Hindlimb muscle (tissue), 1 donor: ENCODE measurements at regions not wholly inside any gene's neighbourhood (a gene's known extent, or its start where the extent isn't known, plus 50 kb on each side); places are given as distances from the start of the nearest gene placed in this dataset.
A peak's percentile ranks its signal among the peaks of the same experiment; 100 is the strongest.

Experiments used
- DNase-seq: peaks from one replicate; pipeline ENCODE4 v3.0.0-alpha.2; 2013

DNA sequence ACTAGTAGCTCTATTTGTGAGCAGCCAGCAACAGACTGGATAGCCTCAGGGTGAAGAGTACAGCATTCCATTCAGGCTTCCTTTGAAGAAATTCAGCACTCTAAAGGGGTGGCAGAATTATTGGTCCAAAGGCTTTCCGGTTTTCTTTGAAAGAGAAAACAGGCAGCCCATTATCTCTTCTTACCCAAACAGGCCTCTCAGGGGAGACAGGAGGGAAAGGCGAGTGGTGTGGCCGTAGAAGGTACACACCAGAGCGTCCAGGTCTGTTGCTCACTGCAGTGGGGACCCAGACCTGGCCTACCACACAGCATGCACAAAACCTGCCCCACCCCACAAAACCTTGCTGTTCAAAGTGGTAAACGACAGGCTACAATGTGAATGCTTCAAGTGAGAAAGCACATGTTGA is 83.3 kb downstream of the ZNF608 start:
- DNase-seq: no peak

DNA sequence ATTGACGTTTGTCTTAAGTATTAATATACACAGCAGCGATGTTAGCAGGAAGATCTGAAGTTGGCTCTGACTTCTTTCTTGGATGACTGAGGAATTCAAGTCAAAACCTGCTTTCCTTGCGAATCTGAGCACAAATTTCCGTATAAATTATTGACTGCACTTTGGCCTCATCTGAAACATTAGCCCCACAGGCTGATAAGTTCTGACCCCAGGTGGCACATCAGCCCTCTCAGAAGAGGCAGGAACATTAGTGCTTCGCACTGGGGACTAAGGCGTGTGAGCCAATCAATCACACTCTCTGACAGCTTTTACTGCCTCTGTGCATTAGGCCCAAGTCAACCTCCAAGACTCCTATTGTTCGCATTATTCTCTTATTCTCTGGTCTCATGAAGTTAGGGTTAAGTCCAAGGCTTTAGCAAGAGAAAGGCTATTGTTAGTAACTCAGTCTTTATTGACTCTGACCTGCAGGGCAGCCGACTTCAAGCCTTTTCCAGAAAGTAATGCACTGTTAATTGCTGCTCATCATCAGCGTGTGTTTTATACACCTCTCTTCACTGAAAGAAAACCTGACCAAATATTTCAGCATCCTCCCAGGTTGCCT is 84.2 kb downstream of the ZNF608 start:
- no peak for DNase-seq

DNA sequence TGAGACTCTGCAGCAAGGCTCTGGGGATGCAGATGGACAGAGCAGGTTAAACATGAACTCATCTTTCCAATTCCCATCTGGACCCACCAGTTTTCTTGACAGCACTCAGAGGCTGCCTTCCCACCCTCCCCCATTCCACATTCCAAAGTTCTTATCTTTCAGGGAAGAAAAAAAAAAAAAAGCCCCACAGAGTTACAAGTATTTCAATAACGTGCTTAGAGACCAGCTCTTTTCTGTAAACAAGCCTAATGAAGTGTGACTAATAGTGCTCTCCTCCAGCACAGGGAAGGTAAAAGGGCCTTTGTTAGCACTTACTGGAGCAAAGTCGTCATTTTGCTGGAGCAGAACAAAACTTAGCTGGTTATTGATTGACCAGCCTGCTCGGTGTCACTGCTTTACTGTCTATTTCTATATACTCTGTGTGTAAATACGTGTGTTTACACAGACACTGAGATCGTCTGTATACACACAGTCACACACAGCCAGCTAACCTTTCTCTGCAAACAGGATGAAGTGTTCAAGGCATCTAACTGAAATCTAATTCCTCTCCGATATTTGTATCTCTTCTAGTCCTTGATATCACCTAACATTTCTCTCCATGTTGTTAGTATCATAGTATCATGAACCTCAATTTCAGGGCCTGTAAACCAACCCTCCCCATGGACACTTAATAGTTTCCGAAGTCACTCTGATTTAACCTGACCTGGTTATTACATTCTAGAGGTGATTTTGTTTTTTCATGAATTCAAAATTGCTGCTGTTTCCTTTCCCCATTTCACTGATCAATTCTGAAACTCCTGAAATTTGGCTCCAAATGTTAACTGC is 84.9 kb downstream of the ZNF608 start:
- no peak for DNase-seq

DNA sequence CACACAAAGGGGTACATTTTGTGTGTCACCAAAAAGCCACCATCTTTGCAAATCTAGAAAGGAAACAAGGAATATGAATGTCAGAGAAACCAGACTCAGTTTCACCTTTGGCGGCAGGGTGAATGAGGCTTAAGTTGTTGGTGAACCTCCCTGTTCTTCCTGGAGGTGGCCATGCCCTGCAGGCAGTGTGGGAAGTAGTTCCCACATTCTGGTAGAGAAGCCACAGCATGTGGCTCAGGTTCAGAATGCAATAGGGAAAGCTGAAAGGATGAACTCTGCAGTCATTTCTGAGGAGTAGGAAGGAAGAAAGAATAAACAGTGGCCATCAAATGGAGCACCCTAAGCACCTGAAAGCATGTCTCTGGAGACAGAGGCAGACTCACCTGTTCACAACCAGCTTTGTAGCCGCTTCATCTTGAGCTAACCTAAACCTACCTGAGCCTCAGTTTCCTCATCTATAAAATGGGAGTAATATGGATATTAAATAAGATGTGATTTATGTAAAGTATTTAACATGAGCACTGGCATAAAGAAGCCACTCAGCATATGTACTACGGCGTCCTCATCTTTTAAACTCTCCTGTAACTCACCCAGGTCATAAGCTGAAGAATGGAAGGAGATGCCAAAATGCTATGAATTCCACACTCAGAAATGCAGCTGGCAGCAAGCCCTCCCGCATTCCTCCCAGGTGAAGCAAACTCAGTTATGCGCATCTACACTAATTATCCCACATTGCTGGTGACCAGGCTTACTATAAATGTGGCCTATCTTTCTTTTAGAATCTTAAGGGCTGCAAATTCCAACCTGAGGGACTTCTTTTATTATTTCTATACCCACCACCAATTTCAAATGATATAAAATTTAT is 86.0 kb downstream of the ZNF608 start:
- no peak for DNase-seq

DNA sequence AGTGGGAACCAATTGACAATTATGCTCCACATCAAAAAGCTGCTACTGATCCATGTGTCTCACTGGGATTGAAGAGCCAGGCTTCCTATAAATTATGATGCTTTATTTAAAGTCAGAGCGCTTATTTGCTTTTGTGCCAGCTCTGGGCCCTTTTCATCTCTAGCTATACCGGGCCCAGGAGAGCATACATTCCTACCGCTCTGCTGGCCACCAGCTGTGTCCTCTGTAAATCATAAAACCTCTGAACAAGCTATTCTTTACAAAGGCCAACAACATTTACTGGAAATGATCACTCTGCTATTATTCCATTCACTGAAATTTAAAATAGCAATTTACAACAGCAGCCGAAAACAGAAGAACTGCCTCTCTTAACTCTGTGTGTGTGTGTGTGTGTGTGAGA is 86.6 kb downstream of the ZNF608 start:
- no peak for DNase-seq

DNA sequence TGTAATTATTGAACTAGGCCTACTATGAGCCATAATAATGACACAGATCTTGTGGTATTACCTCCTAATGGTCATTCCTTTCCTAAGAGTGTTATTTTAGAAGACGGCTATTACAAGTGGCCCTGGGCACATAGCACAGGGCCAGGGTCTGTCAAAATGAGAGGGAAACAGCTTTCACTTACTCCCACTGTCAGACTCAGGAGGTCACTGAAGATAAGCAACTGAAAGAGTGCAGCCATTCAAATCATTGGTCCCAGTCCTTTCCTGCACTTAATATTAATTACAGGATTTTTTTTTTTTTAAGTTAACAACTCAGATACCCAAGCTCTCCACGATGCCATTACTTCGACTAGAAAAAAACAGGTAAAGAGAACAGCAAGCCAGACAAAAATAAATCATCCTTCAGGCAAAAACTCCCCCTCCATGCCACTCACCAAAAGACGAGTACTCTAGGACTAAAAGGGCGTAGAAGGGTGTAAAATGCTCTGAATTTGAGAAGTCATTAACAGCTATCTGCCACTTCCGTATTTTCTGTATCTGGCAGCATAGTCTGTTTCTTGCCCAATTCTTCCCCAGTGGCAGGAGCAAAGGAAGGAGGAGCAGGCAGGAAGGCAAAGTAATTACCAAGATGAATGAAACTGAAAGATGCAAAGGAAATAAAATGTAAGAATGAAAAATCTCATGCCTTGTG is 87.4 kb downstream of the ZNF608 start:
- no peak for DNase-seq

DNA sequence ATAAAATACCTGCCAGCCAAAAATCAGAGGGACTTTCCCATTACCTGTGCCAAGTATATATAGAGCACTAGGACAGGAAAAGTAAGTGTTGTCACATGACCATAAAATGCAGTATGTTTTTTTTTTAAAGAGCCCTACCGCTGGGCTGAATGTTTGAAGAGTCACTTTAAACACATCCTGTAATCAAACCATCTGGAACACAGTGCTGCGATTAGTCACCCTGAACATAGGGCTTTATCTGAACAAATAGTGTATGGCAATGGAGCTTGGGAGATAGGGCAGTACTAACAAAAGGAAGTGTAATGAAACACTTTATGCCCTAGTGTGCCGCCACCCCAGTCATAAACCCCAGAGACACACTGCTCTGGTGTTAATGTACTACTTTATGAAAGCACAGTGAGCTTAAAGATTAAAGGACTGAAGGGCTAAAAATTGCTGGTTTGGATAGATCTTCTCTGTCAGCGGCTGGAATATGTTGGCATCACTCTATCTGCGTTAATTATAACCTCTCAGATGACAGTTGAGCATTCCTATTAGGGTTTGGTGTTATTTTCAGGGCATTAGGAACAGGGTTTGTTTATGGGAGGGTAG is 90.4 kb downstream of the ZNF608 start:
- DNase-seq: no peak

DNA sequence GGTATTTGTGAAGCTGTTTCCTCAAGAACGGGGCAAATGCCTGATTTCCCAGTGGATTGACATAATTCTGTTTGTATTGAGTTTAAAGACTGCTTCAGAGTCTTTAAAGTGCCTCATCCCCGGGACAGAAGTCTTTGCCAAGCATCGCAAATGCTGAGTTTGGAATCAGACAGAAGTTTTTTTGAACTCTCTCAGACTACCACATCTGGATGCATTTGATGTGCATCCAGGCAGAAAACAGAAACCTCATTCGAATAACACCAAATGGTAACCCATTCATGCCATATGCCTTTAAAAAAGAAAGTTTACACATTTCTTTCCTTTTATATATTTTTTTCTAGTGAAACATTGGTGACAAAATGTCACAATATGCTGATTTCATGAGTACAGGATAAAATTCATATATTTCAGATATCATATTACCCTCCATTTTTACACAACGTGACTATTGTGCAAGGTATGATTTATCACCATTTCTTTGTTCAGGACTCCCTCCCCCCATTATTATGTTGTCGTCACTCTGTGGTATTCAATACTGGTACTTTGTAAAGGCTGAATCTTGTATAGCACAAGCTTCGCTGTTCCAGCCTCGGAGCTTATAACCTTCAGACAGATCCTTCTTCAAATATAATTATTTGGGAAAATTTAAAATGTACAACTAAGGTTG is 91.1 kb downstream of the ZNF608 start:
- DNase-seq: peak; percentile 61

DNA sequence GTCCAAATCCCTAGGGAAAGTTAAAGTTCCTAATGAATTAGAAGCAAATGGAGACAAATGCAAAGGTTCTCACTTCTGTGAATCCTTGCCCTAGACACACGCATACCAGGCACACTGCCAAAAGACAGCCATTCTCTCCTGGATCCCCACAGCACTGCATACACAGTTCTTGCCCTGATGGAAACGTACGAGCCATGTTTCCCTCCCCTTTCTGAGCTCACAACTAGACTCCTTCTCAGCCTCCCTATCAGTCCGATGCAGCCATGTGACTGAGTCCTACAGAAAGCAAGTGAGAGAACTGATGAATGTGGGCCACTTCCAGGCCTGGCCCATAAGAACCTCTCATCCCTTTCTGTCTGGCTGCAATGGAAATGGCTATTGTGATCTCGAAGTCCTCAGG is 92.0 kb downstream of the ZNF608 start:
- no peak for DNase-seq

DNA sequence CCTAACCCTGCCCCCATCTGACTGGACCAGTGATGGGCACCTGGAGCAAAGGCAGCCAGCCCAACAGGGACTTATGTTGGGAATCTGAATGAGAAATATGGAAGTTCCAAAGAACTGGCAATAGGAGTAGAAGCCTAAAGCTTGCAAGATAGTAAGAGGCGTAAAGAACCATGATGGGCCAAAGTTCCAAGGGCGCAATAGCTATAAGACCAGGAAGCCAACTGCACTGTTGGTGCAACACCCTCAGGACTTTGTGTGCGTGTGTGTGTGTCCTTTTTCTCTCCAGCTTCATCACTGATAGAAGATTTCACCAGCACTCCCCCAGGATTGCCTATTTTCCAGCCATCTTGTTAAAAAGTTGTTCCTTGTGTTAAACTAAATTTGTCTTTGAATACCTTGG is 92.8 kb downstream of the ZNF608 start:
- no peak for DNase-seq

DNA sequence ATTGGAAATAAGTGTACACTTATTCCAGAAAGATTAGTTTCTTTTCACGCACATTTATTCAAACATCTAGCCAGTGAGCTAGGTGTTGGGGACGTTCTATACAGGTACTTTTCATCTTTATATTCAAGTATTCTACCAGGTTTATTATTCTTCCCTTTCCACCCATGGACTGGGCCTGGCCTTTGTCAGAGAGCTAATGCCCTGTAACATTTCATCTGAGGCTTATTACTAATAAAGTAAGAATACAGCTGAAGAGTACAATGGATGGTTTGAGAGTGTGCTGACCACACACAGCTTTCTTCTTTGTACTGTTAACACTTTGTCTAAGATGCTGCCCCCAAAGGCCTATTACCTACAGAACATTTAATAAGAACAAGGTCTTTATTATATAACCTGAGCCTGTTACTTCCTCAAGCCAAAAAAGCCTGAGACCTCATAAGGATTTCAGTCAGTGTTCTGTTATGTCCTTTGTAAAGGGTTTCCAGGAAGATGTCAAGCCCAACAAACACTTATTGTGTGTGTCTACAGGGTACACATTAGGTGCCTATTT is 93.5 kb downstream of the ZNF608 start:
- DNase-seq: no peak

DNA sequence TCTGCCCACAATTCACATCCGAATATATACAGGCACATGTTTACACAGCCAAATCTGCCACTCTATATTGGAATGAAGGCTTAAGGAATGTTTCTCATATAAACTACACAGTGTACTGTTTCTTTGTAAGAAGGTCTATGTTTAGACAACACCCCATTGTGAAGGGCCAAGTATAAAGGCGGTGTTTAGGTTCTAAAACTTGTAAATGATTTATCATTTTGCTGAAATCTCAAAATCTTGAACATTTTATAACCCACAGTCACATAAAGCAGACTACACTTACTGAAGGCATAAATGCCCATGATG is 94.0 kb downstream of the ZNF608 start:
- DNase-seq: no peak

DNA sequence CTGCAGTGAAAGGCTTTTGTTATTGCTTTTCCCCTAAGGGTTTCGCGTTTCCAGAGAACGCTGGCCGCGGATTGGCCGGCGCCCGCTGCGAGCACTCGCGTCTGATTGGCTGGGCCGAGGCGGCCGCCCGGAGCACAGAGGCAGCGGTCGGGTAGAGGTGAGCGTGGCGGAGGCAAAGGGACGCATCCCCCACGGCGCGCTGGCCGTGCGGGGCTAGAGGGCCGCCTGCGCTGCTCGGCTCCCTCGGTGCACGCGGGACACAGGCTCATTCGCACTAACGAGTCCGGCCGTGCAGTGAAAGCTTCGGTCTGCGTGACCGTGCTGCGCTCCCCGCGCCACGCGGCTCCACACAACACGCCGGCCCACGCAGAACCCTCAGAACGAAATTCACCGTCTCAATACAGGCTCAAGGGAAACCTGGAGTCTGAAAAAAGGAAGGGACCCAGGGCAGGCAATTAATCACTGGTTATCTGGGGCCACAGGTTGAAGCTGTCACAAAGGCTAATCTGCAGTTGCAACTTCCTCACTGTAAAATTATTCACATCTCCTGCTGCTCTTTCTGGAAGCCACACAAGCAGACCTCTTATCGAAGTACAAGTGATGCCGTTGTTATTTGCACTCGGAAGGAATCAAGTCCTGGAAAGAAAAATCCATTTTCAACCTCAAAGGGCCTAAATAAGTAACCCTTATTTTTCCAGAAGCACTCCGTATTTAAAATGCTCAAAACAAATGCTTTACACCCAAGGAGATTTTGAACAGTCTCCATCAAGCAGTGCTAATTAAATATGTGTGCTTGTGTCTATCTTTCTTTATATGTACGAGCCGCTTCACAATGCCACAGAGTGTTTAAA is 94.6 kb downstream of the ZNF608 start:
- DNase-seq: peak; percentile 90

DNA sequence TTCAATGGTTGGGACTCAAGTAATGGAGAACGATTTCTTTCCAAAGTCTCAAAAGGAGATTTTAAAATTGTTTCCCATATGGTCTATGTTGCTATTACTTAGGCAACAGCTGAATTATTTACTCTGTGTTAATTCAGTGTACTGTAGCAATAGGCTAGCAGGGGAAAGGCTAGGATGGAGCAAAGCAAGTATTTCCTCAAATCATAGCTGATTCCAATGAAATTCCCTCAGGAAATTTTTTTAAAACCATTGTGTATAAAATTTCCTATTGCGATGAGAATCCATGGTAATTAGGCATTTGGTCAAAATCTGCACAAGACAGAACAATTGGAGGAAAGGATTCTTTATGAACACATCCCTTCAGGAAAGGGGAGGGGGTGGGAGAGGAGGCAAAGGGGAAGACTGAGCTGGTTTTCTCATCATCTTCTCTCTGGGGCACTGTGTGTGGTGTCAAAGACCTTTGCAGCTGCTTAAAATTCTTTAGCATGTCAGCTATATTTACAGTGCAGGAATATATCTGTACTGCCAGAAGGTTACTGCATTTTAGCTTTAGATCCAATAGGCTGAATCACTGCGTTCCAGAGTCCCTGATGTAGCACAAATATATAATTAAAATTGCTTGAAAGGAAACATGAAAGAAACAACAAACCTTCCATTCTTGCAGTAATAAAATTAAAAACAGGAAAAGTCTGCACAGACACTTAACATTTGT is 95.3 kb downstream of the ZNF608 start:
- peak; percentile 88 for DNase-seq

DNA sequence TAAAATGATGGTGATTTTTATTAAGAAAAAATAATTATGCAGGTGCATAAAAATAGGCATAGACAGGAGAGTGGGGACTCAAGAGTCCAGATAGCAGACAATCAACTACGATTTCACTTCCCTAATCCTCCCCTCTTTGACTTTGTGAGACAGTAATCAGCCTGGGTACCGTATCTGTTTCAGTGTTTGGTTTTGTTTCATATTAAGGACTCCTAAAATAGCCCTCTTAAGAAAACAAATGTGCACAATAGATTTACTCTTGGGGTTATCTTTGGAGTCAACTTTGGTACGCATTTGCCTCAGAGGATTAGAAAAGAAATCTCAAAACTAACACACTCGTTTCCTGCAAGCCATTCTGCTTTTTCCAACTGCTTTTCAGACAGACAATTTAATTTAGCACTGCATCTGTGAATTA is 96.3 kb downstream of the ZNF608 start:
- no peak for DNase-seq

DNA sequence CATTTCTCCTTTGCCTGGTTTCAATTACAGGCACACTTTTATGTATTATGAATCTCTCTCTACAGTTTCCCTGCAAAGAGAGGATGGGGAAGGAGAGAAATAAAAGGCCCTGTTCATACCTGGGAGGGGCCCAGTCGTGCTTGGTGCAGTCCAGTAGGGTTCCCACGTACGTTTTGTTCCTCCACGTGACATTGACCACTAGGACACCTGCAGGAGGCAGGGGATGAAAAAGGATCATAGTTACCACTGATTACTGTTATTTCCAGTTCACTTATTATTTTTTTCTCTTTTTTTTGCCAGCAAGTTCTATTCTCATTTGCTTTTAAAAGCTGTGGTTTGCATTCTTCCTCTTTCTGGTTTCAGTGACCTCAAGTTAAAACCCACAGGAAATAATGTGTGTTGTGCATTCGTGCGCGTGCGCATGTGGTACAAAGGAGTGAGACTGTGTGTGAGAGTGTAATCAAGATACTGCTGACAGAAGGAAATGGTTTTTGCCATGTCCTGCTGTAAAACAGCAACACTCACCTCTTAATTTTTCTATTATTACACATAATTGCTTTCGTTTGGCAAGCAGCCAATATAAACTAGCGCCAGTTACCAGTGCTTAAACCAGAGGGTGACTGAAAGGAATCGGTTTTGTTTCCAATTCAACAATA is 96.8 kb downstream of the ZNF608 start:
- peak; percentile 59 for DNase-seq

DNA sequence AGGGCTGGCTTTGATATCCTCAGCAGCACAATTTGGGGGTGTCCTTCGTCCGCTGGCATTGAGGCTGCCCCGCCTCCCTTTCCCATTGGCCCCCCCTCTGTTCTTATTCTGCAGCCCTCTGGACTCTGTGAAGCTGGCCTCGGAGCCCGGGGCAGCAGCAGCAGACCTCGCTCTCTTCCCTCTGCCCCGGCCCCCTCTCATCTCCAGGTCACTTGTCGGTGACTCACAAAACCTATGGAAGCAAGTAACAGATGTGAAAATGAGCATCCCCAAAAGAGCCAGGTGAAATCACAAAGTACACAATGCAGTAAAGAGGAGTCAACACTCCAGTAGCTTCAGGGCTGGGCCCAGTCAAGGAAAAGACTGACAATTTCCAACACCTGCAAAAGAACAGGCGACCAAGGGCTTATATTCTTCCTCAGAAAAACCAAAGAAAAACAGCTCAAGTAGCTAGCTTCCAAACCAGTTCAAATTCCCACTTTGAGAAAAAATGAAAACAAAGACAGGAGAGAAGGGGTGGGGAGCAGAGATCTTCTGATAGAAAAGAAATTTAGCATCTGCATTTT is 97.5 kb downstream of the ZNF608 start:
- DNase-seq: no peak

DNA sequence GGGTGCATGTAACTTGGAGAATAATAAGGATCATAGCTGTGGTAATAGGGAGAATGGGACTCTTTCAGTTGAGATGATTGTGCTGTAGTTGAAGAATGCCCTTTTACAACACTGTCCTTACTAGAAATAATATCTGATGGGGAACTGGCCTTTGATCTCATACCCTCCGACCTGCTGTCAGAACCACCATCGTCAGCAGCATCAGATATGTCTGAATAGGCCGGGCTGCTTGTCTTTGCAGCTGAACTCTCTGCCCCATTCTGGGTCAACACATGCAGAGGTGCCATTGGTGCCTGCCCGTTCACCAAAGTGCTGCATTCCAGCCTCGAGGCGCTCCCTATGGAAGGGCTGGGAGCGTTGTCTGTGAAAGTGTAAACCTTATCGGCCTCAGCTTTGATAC is 99.1 kb downstream of the ZNF608 start:
- no peak for DNase-seq

DNA sequence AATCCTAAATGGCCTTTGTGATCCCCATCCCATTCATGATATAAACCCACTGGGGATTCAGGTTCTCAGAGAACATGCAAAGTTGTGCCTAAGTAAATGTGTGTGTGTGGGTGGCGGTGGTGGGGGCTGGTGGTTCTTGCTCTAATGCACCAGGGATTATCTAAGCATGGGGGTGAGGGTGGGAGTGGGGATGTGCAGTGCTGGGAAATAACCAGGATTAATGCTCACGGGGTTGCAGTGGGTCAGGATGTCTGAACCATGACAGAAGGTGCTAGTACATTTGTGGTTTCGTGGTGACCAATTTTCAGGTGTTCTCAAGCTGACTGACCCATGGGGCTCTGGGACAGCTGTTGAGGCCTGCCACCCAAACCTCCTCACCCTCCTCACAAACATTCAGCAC is 101.0 kb downstream of the ZNF608 start:
- no peak for DNase-seq
